Astrocyte (in vitro differentiated cells and primary cell): ENCODE measurements at regions not wholly inside any gene's neighbourhood (a gene's known extent, or its start where the extent isn't known, plus 50 kb on each side); places are given as distances from the start of the nearest gene placed in this dataset.

Experiments
- DNase-seq: peaks from one replicate; pipeline ENCODE4 v3.0.0-alpha.2; 2010; ENCODE audit warnings: low read depth
- FAIRE-seq: peaks from 2 replicates; lab custom pipeline; 2011; peaks lifted over from hg19 to GRCh38; lab: Jason Lieb, UNC
- H2AFZ ChIP-seq: 2 replicates; pipeline ENCODE4 v1.6.0; 2012; ENCODE audit warnings: low read depth, low read length, inconsistent platforms
- H3K27ac ChIP-seq: 2 replicates; pipeline ENCODE4 v1.5.1; 2011; ENCODE audit warnings: low read depth, low read length, inconsistent platforms
- H3K27me3 ChIP-seq: 2 replicates; pipeline ENCODE4 v1.6.0; 2011; ENCODE audit warnings: low read length, inconsistent platforms; ENCODE audit not compliant: insufficient read depth
- H3K36me3 ChIP-seq: 2 replicates; pipeline ENCODE4 v1.5.1; 2011; ENCODE audit warnings: low read length, inconsistent platforms; ENCODE audit not compliant: insufficient read depth
- H3K4me1 ChIP-seq: 2 replicates; pipeline ENCODE4 v1.5.1; 2011; ENCODE audit warnings: low read length, inconsistent platforms; ENCODE audit not compliant: insufficient read depth
- H3K4me2 ChIP-seq: 2 replicates; pipeline ENCODE4 v1.6.0; 2012; ENCODE audit warnings: low read length, inconsistent platforms
- H3K4me3 ChIP-seq: 2 replicates; pipeline ENCODE4 v1.5.1; 2011; ENCODE audit warnings: low read depth, mild to moderate bottlenecking, low read length, inconsistent platforms; ENCODE audit not compliant: insufficient read depth
- H3K79me2 ChIP-seq: 2 replicates; pipeline ENCODE4 v1.6.0; 2012; ENCODE audit warnings: mild to moderate bottlenecking, low read length, inconsistent platforms; ENCODE audit not compliant: insufficient read depth
- H3K9ac ChIP-seq: 2 replicates; pipeline ENCODE4 v1.6.0; 2012; ENCODE audit warnings: mild to moderate bottlenecking, low read length, inconsistent platforms
- H3K9me3 ChIP-seq: 2 replicates; pipeline ENCODE4 v1.5.1; 2012; ENCODE audit warnings: low read depth, mild to moderate bottlenecking, low read length, inconsistent platforms; ENCODE audit not compliant: insufficient read depth
- H4K20me1 ChIP-seq: 2 replicates; pipeline ENCODE4 v1.6.0; 2012; ENCODE audit warnings: low read length, inconsistent platforms; ENCODE audit not compliant: insufficient read depth
- H3K27ac Mint-ChIP-seq: one replicate; pipeline ENCODE4 v1.8.0; 2021; ENCODE audit warnings: mild to moderate bottlenecking, mixed read lengths; ENCODE audit not compliant: unreplicated experiment
- H3K27me3 Mint-ChIP-seq: one replicate; pipeline ENCODE4 v1.8.0; 2021; ENCODE audit warnings: low read depth, mixed read lengths; ENCODE audit not compliant: unreplicated experiment
- H3K36me3 Mint-ChIP-seq: one replicate; pipeline ENCODE4 v1.8.0; 2021; ENCODE audit warnings: low read depth, mixed read lengths; ENCODE audit not compliant: unreplicated experiment
- H3K4me1 Mint-ChIP-seq: one replicate; pipeline ENCODE4 v1.8.0; 2021; ENCODE audit warnings: low read depth, mixed read lengths; ENCODE audit not compliant: unreplicated experiment
- H3K4me3 Mint-ChIP-seq: one replicate; pipeline ENCODE4 v1.8.0; 2021; ENCODE audit warnings: mild to moderate bottlenecking, moderate library complexity, mixed read lengths; ENCODE audit not compliant: unreplicated experiment
- H3K9me3 Mint-ChIP-seq: one replicate; pipeline ENCODE4 v1.8.0; 2021; ENCODE audit warnings: mild to moderate bottlenecking, mixed read lengths; ENCODE audit not compliant: unreplicated experiment
- EZH2 ChIP-seq: IDR thresholded peaks from 2 replicates; pipeline ENCODE4 v1.6.1; 2012; ENCODE audit warnings: mild to moderate bottlenecking, low read length, inconsistent platforms; ENCODE audit not compliant: insufficient read depth
- TF ChIP-seq, protein P1 (sequence below): IDR thresholded peaks from 2 replicates; pipeline ENCODE4 v1.5.1; 2011; ENCODE audit warnings: low read depth, mild to moderate bottlenecking, inconsistent platforms, low read length, moderate library complexity; ENCODE audit not compliant: insufficient read depth

DNA sequence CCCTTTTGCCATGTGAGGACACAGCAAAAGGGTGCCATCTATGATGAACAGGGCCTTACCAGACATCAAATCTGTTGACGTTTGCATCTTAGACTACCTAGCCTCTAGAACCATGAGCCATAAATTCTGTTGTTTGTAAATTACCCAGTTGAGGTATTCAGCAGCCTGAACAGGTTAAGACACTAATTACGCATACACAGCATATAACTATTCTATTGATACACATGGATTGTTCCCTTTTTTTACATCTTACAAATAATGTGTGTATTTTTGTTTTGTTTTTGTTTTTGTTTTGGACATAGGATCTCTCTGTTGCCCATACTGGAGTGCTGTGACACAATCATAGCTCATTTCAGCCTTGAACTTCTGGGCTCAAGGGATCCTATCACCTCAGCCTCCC is 255.5 kb downstream of the OPA1 start:
- no peak overlapping the region for H3K4me3 Mint-ChIP-seq
- Histone ChIP-seq H3K4me3 (no peak overlapping the region), H3K79me2 (no peaks in the 10 kb centered on the region), H3K4me1 (peaks cover 12% of the 10 kb centered on the region), H2AFZ (no peak overlapping the region), H3K4me2 (no peak overlapping the region), H4K20me1 (no peaks in the 10 kb centered on the region), H3K36me3 (no peaks in the 10 kb centered on the region), H3K9me3 (no peaks in the 10 kb centered on the region), H3K27ac (no peak overlapping the region), H3K9ac (no peak overlapping the region), H3K27me3 (peaks cover 33% of the 10 kb centered on the region)
- H3K9me3 Mint-ChIP-seq, result peaks cover 6% of the 10 kb centered on the region
- H3K27ac Mint-ChIP-seq, result no peak overlapping the region
- H3K4me1 Mint-ChIP-seq, result peaks cover 13% of the 10 kb centered on the region
- H3K27me3 Mint-ChIP-seq, result peaks cover 64% of the 10 kb centered on the region
- FAIRE-seq (no peak), DNase-seq (no peak)
- TF ChIP-seq EZH2, result no peak
- TF ChIP-seq, protein P1, sequence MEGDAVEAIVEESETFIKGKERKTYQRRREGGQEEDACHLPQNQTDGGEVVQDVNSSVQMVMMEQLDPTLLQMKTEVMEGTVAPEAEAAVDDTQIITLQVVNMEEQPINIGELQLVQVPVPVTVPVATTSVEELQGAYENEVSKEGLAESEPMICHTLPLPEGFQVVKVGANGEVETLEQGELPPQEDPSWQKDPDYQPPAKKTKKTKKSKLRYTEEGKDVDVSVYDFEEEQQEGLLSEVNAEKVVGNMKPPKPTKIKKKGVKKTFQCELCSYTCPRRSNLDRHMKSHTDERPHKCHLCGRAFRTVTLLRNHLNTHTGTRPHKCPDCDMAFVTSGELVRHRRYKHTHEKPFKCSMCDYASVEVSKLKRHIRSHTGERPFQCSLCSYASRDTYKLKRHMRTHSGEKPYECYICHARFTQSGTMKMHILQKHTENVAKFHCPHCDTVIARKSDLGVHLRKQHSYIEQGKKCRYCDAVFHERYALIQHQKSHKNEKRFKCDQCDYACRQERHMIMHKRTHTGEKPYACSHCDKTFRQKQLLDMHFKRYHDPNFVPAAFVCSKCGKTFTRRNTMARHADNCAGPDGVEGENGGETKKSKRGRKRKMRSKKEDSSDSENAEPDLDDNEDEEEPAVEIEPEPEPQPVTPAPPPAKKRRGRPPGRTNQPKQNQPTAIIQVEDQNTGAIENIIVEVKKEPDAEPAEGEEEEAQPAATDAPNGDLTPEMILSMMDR, result no peak
- H3K36me3 Mint-ChIP-seq, result peaks cover 5% of the 10 kb centered on the region

DNA sequence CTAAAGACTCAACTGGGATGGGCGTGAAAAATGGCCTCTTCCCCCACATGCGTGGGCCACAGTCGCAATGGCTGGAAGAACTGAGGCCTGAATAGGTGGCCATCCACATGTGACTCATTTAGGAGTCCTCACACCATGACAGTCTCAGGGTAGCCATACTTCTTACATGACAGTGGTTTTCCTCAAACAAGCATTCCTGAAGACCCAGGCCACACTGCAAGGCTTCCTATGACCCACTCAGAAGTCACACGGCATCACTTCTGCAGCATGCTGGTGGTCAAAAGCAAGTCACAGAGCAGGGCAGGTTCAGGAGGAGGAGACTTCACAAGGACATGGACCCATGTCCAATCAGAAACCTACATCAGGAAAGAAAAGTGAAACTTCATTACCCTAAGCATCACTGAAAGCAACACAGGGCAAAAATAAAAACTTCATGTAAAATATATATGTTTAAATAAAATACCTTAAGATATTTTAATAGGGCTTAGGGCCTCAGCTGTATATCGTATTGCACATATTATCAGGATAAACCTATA is 257.1 kb downstream of the OPA1 start:
- H3K27me3 Mint-ChIP-seq, result peaks cover 62% of the 10 kb centered on the region
- peaks cover 5% of the 10 kb centered on the region for H3K36me3 Mint-ChIP-seq
- Histone ChIP-seq H3K9me3 (no peaks in the 10 kb centered on the region), H2AFZ (no peak overlapping the region), H3K27ac (no peak overlapping the region), H3K4me2 (no peak overlapping the region), H3K36me3 (no peaks in the 10 kb centered on the region), H3K27me3 (peaks cover 38% of the 10 kb centered on the region), H3K9ac (no peak overlapping the region), H3K4me1 (peaks cover 12% of the 10 kb centered on the region), H4K20me1 (no peaks in the 10 kb centered on the region), H3K4me3 (no peak overlapping the region), H3K79me2 (no peaks in the 10 kb centered on the region)
- no peak for TF ChIP-seq EZH2
- TF ChIP-seq, protein P1, result no peak
- peaks cover 13% of the 10 kb centered on the region for H3K4me1 Mint-ChIP-seq
- FAIRE-seq, result no peak
- no peak overlapping the region for H3K27ac Mint-ChIP-seq
- DNase-seq, result no peak
- H3K4me3 Mint-ChIP-seq, result no peak overlapping the region
- H3K9me3 Mint-ChIP-seq, result peaks cover 6% of the 10 kb centered on the region

DNA sequence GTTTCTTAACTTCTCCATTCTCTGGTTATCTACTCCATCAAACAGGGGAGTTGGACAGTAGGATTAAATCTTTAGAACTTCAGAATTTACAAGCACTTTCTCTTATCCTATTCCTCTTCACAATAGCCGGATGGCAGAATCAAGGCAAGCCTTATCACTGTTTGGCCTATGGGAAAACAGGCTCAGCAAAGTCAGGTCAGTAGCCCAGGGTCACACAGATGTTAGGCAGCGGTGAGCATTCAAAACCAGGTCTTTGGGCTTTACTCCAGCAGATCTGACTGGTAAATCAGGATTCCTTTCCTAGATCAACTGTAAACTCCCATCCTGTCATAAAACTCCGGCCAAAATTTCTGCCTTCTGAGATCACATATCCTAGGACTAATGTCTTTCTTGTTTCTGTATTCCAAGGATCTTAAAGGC is 258.4 kb downstream of the OPA1 start:
- Mint-ChIP-seq H3K9me3 (peaks cover 7% of the 10 kb centered on the region), H3K4me1 (peaks cover 13% of the 10 kb centered on the region), H3K36me3 (peaks cover 2% of the 10 kb centered on the region), H3K27me3 (peaks cover 64% of the 10 kb centered on the region), H3K4me3 (no peak overlapping the region), H3K27ac (no peak overlapping the region)
- DNase-seq (no peak), FAIRE-seq (no peak)
- no peak overlapping the region for H3K9ac ChIP-seq
- H3K9me3 ChIP-seq, result no peaks in the 10 kb centered on the region
- H2AFZ ChIP-seq, result no peak overlapping the region
- TF ChIP-seq, protein P1, result no peak
- TF ChIP-seq EZH2, result no peak
- H3K4me3 ChIP-seq, result no peak overlapping the region
- no peak overlapping the region for H3K27ac ChIP-seq
- H3K4me1 ChIP-seq, result peaks cover 12% of the 10 kb centered on the region
- H3K27me3 ChIP-seq, result peaks cover 34% of the 10 kb centered on the region
- no peak overlapping the region for H3K4me2 ChIP-seq
- H4K20me1 ChIP-seq, result no peaks in the 10 kb centered on the region
- no peaks in the 10 kb centered on the region for H3K79me2 ChIP-seq
- no peaks in the 10 kb centered on the region for H3K36me3 ChIP-seq
